HG03432 (cell line): ENCODE measurements at regions not wholly inside any gene's neighbourhood (a gene's known extent, or its start where the extent isn't known, plus 50 kb on each side); places are given as distances from the start of the nearest gene placed in this dataset.

Experiments
- ATAC-seq: cut with Tn5 transposase; IDR thresholded peaks from one replicate; pipeline ENCODE4 v1.9.1; 2021; ENCODE audit warnings: mild to moderate bottlenecking, moderate library complexity; ENCODE audit not compliant: unreplicated experiment

DNA sequence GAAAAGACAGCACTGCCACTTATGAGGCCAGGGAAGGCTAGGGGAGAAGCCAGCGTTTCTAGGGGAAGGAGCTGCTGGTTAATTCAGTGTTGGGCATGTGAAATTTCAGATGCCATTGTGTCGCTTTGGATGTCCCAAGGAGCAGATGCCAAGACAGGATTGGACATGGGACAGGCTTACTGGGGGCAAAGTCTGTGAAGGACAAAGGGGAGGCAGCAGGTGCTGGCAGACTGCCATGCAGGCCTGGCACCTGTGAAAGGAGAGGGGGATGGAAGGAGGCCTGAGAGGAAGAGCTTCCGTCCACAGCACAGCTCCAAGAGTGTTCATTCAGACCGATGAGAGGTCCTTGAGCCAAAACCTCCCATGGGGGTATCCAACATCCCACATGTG, 255.5 kb upstream of the RPL38 start:
- ATAC-seq, result no peak

DNA sequence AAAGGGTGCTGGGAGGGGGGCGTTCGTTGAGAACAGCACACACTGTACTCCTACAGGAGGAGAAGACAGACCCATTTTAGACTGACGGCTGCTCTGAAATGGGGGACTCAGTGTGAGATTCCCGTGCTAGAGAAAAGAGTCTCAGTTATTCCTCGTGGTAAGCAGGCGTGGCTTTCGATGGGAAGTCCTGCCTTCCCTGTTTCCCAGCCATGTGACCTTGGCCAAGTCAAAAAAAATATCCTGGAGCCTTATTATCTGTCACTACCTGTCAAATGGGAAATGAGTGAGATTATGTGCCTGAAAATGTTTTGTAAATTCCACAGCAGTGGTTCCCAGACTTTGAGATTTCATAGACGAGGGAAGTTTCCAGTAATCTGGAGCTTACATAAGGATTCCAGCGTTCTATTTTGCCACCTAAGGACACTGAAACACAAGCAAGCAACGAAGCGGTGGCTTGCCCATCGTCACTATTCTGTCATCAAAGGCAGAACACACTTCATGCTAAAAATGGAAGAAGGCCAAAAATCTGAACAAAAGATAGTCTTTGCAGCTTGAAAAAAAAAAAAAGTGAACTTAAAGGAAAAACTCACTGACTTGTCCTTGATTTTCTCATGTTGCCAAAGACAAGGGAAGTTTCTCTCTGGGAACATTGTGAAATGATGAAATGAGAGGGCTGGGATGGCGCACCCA, 253.4 kb upstream of the RPL38 start:
- no peak for ATAC-seq

DNA sequence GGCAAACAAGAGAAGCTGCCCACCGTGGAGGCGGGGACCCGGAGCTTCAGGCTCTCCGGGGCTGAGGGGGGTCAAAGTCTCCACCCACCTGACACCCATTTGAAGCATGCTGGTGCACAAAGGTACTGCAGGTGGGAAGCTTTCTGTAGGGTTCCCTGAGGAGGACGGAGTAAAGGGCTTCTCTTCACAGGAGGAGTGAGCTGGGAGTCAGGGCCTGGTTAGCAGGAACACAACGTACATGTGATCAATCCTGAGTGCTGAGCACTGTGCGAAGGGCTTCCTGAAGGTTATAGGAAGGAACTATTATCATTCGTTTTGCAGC, 252.9 kb upstream of the RPL38 start:
- no peak for ATAC-seq

- no peak for ATAC-seq
Observed at GRCh38 chr17:73952082-73952479, 251.4 kb upstream of the RPL38 start.

DNA sequence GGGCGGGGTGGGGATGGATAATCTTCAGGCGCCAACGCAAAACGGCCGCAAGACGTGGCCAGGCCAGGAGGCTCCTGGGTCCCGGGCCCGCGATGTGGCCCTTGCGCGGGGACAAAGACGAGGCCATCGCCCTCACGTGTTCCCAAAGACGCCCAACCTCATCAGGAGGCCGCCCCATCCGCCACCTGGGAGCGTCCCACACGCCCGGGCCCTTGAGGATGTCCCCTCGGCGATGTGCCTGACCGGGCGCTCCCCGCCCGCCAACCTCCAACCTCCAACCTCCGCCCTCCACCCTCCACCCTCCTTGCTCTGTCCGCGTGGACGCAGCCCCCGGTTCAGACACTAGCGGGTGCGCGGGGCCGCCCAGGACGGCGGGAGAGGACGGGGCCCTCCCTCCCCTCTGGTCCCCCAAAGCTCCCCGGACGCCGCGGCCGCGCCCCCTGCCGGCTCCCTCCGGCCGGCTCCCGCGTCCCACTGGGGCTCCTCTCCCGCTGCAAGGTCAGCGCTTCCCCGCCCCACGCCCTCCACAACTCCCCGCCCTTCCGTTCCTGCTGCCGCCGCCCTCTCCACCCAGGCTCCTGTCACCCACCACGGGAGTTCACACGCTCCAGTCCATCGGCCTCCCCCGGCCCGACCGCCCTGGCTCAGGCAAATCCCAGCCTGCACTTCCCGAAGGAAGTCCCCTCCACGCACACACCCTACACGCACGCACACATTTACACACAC, 250.8 kb upstream of the RPL38 start:
- no peak for ATAC-seq

- ATAC-seq, result no peak
Observed at GRCh38 chr17:73953206-73954033, 250.1 kb upstream of the RPL38 start.

GRCh38 chr17:73954951-73955350, 248.5 kb upstream of the RPL38 start:
- no peak for ATAC-seq

DNA sequence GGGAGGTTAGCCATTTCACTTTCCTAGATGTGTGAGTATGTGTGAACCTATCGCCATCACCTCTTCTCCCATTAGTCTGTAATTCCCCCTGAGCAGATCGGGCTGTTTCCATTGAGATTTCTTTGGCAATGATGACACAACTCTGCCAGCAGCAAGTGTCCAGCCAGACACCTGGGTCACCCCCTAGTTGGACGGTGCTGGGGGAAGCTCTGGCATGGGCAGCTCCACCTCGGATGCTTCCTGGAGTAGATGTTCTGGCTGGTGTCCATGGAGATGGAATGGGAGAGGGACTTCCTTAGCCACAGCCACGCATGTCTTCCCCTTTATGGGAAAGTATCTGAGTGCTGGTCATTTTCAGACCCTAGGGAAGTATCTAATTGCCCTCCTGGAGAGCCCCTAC, 247.9 kb upstream of the RPL38 start:
- no peak for ATAC-seq

- ATAC-seq, result no peak
Observed at GRCh38 chr17:73956169-73956568, 247.3 kb upstream of the RPL38 start.

DNA sequence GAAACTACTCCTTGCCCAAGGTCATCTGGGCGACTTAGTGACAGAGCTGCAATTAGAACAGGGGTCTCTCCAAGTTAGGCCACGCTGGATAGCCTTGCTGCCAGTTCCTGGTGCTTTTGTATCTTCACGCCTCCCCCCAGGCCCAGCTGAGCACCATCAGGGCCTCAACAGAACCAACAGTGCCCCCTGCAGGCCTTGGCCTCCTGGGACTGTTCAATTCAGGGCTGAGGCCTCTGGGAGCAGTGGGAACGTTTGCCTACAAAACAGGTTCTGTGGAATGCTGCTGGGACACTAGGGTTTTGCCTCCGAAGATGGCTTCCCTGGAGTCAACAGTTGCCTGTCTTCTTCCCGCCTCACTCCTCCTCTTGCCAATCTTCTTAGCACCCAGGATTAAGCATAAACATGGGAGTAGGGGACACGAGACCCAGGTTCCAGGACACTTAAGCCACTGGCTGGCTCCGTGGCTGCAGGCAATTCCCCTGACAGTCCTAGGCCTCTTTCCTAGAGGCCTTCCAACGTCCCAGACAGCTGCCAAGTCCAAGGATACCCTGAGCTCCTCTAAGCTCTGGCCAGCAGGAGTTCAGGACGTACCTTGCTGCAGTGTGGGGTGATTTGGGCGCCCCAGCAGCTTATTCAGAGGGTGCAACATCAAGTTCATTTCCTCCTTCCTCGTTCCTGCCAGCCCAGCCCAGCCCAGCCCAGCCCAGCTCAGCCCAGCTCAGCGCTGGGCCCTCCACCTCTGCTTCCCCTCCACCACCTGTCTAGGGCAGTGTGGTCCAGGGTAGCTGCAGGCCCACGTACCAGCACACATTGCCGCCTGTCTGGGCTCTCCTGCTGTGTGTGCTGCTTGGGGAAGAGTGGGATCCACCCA, 246.6 kb upstream of the RPL38 start:
- ATAC-seq, result no peak

DNA sequence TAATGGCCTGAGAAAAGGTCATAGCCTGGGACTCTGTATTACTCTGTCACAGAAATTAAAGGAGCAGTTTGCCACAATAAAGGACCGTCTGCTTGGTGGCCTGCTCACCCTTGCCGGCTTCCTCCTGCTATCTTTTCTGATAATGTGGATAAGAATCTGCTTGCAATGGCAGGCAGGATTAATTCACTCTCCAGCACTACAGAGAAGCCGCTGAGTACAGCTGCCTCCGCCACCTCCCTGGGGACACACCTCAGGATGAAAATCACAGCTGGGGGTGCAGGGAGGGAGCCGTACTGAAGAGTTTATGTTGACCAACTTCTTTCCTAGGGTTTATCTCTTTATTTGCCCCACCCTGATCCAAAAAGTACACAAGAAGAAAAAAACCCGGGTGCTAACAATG, 245.9 kb upstream of the RPL38 start:
- no peak for ATAC-seq

GRCh38 chr17:73958453-73958852, 245.0 kb upstream of the RPL38 start:
- no peak for ATAC-seq

GRCh38 chr17:73960469-73960868, 243.0 kb upstream of the RPL38 start:
- ATAC-seq, result no peak

DNA sequence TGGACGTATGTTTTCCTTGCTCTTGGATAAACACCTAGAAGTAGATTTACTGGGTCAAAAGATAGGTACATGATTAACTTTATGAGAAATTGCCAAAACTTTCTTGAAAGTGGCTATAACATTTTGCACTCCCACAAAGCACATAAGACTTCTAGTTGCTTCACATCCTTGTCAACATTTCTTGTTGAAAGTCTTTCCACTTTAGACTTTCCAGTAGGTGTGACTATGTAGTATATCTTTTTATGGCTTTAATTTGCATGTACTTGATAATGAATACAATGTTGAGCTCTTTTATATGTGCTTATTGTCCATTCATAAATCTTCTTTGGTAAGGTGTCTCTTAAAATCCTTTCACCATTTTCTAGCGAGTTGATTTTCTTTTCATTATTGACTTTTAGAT, 241.2 kb upstream of the RPL38 start:
- ATAC-seq, result no peak

- ATAC-seq, result no peak
Observed at GRCh38 chr17:73968680-73969079, 234.8 kb upstream of the RPL38 start.

DNA sequence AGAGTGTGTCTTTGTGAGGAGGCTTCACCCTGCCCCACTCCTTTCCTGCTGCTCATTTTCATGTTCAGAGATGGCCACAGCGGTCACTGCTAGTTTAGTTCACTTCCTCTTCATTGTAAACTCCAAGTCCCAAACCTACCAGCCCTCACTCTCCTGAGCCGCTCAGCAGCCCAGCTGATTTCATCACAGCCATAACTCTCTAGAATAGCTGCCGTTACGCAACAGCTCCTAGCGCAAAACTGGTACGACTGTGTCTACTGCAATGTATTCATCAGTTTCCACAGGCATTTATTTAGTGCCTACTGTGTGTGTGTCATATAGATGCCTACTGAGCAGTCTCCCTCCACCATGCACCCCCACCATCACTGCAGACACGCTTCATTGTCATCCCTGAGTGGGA, 233.5 kb upstream of the RPL38 start:
- no peak for ATAC-seq

DNA sequence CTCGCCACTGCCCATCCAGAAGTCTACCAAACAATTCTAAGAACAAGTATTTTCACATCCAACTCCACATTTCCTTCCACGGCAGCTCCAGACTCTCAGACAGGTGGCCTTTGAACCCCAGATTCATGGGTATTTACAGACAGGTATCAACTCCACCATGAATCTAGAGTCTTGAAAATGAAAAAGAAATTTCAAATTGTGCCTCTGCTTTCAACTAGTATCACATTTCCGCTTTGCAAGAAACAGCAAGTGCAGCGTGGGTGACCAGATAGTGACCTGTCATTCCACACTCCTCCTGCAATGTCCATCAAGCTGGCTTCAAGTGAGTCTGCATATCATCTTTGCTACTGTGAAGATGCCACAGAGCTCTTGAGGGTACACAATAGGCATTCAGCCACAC, 232.4 kb upstream of the RPL38 start:
- ATAC-seq, result no peak

GRCh38 chr17:73972056-73972455, 231.4 kb upstream of the RPL38 start:
- ATAC-seq, result no peak

GRCh38 chr17:73972901-73973300, 230.6 kb upstream of the RPL38 start:
- ATAC-seq, result no peak

- no peak for ATAC-seq
Observed at GRCh38 chr17:73973586-73974409, 229.7 kb upstream of the RPL38 start.
